OCI-LY3 (cell line): ENCODE measurements at regions not wholly inside any gene's neighbourhood (a gene's known extent, or its start where the extent isn't known, plus 50 kb on each side); places are given as distances from the start of the nearest gene placed in this dataset.

Experiments used
- H2AFZ ChIP-seq: fragments of 200-600, 300-600 bp; shearing (Covaris generic); 2 replicates; pipeline ENCODE4 v1.6.0; 2014; ENCODE audit warnings: antibody characterized with exemption, low read depth, low read length
- H3K27ac ChIP-seq: fragments of 200-600, 300-600 bp; sonication (generic); 2 replicates; pipeline ENCODE4 v1.5.1; 2014; ENCODE audit warnings: mild to moderate bottlenecking, low read length, moderate library complexity, mixed read lengths
- H3K27me3 ChIP-seq: fragments of 200-600, 300-600 bp; sonication (generic); 2 replicates; pipeline ENCODE4 v1.6.1; 2014; ENCODE audit warnings: low read depth, low read length, mixed read lengths
- H3K36me3 ChIP-seq: fragments of 200-600, 300-600 bp; sonication (generic); replicated peaks from 2 replicates; pipeline ENCODE3; 2014; ENCODE audit warnings: low read depth, low read length, mixed read lengths
- H3K4me1 ChIP-seq: fragments of 300-600, 200-600 bp; sonication (generic); 2 replicates; pipeline ENCODE4 v1.6.1; 2014; ENCODE audit warnings: low read length, mixed read lengths
- H3K4me2 ChIP-seq: fragments of 200-600, 300-600 bp; sonication (generic); 2 replicates; pipeline ENCODE4 v1.6.1; 2014; ENCODE audit warnings: low read length, mixed read lengths
- H3K4me3 ChIP-seq: fragments of 300-600, 200-600 bp; sonication (generic); 2 replicates; pipeline ENCODE4 v1.5.1; 2014; ENCODE audit warnings: antibody characterized with exemption, mild to moderate bottlenecking, low read length, moderate library complexity
- H3K79me2 ChIP-seq: fragments of 300-600, 200-600 bp; shearing (Covaris generic); 2 replicates; pipeline ENCODE4 v1.6.1; 2014; ENCODE audit warnings: mild to moderate bottlenecking, low read length, mixed read lengths
- H3K9ac ChIP-seq: fragments of 300-600, 200-600 bp; shearing (Covaris generic); 2 replicates; pipeline ENCODE4 v1.6.0; 2014; ENCODE audit warnings: mild to moderate bottlenecking, low read length, moderate library complexity
- H3K9me3 ChIP-seq: fragments of 200-600, 300-600 bp; shearing (Covaris generic); 2 replicates; pipeline ENCODE4 v1.6.1; 2014; ENCODE audit warnings: low read length, mixed read lengths; ENCODE audit not compliant: insufficient read depth
- H4K20me1 ChIP-seq: fragments of 200-600, 300-600 bp; sonication (generic); 2 replicates; pipeline ENCODE4 v1.6.1; 2016; ENCODE audit warnings: low read length, mixed read lengths; ENCODE audit not compliant: insufficient read depth
- CTCF ChIP-seq: fragments of 200-600, 300-600 bp; sonication (generic); IDR thresholded peaks from 2 replicates; pipeline ENCODE4 v1.5.1; 2014; ENCODE audit warnings: antibody characterized with exemption, low read length, low read depth
- EZH2phosphoT487 ChIP-seq: fragments of 200-600 bp; shearing (Covaris generic); IDR thresholded peaks from 2 replicates; pipeline ENCODE4 v1.6.1; 2018; ENCODE audit warnings: antibody characterized with exemption, mixed run types, low read depth

- no peaks in the 10 kb centered on the region for H3K27me3 ChIP-seq
- no peak overlapping the region for H3K4me3 ChIP-seq
- H4K20me1 ChIP-seq, result no peaks in the 10 kb centered on the region
- no peaks in the 10 kb centered on the region for H3K36me3 ChIP-seq
- no peak overlapping the region for H3K27ac ChIP-seq
- H3K4me2 ChIP-seq, result no peak overlapping the region
- TF ChIP-seq CTCF (no peak), EZH2phosphoT487 (no peak)
- no peaks in the 10 kb centered on the region for H3K79me2 ChIP-seq
- no peaks in the 10 kb centered on the region for H3K4me1 ChIP-seq
- H2AFZ ChIP-seq, result no peak overlapping the region
- H3K9ac ChIP-seq, result no peak overlapping the region
- 0 out of 2 replicates have a peak, but pooled peaks cover 4% of the 10 kb centered on the region for H3K9me3 ChIP-seq
Observed at GRCh38 chr18:71598374-71598773, 945.8 kb downstream of the CBLN2 start.

- Histone ChIP-seq H3K27me3 (no peaks in the 10 kb centered on the region), H3K27ac (no peak overlapping the region), H2AFZ (no peak overlapping the region), H3K79me2 (no peaks in the 10 kb centered on the region), H3K9ac (no peak overlapping the region), H4K20me1 (no peaks in the 10 kb centered on the region), H3K36me3 (no peaks in the 10 kb centered on the region), H3K4me2 (no peak overlapping the region), H3K4me1 (no peaks in the 10 kb centered on the region), H3K4me3 (no peak overlapping the region), H3K9me3 (0 out of 2 replicates have a peak, but pooled peaks cover 4% of the 10 kb centered on the region)
- TF ChIP-seq EZH2phosphoT487 (no peak), CTCF (no peak)
Observed at GRCh38 chr18:71597219-71597618, 946.9 kb downstream of the CBLN2 start.

- no peak overlapping the region for H3K9ac ChIP-seq
- H2AFZ ChIP-seq, result no peak overlapping the region
- no peaks in the 10 kb centered on the region for H3K36me3 ChIP-seq
- no peaks in the 10 kb centered on the region for H3K9me3 ChIP-seq
- TF ChIP-seq EZH2phosphoT487, result no peak
- TF ChIP-seq CTCF, result no peak
- no peak overlapping the region for H3K4me2 ChIP-seq
- no peak overlapping the region for H3K27ac ChIP-seq
- H3K4me3 ChIP-seq, result no peak overlapping the region
- no peaks in the 10 kb centered on the region for H3K27me3 ChIP-seq
- H3K79me2 ChIP-seq, result no peaks in the 10 kb centered on the region
- no peaks in the 10 kb centered on the region for H4K20me1 ChIP-seq
- H3K4me1 ChIP-seq, result no peaks in the 10 kb centered on the region
Observed at GRCh38 chr18:71583252-71583651, 960.9 kb downstream of the CBLN2 start.

GRCh38 chr18:71554686-71555085 lies 989.5 kb downstream of the CBLN2 start:
- H3K79me2 ChIP-seq, result no peaks in the 10 kb centered on the region
- no peak overlapping the region for H2AFZ ChIP-seq
- TF ChIP-seq EZH2phosphoT487 (no peak), CTCF (no peak)
- H3K9me3 ChIP-seq, result peaks cover 11% of the 10 kb centered on the region; the same call in 1 of the 2 replicates
- H3K27me3 ChIP-seq, result no peaks in the 10 kb centered on the region
- no peaks in the 10 kb centered on the region for H3K36me3 ChIP-seq
- H3K27ac ChIP-seq, result no peak overlapping the region
- H3K9ac ChIP-seq, result no peak overlapping the region
- H4K20me1 ChIP-seq, result no peaks in the 10 kb centered on the region
- H3K4me1 ChIP-seq, result peaks cover 15% of the 10 kb centered on the region
- H3K4me3 ChIP-seq, result no peak overlapping the region
- no peak overlapping the region for H3K4me2 ChIP-seq
